ENCODE measurements at regions not wholly inside any gene's neighbourhood (a gene's known extent, or its start where the extent isn't known, plus 50 kb on each side); places are given as distances from the start of the nearest gene placed in this dataset.

DNA sequence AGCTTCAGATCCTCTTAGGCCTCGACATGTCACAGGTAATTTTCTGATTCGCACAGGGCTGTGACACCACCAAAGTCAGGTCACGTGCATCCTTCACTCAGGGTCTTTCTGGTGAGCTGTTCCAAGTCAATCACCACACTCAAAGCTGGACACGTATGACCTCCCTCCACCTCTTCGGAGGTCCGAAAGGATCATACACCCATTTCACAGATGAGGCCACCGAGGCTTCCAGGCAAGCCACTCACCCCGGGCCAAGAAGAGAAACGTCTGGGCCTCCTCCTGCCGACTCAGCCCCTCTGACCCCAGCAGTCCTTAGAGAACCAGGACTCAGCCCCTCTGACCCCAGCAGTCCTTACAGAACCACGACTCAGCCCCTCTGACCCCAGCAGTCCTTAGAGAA, 74.6 kb downstream of the FOXL3 start:
- TF ChIP-seq, protein P1, sequence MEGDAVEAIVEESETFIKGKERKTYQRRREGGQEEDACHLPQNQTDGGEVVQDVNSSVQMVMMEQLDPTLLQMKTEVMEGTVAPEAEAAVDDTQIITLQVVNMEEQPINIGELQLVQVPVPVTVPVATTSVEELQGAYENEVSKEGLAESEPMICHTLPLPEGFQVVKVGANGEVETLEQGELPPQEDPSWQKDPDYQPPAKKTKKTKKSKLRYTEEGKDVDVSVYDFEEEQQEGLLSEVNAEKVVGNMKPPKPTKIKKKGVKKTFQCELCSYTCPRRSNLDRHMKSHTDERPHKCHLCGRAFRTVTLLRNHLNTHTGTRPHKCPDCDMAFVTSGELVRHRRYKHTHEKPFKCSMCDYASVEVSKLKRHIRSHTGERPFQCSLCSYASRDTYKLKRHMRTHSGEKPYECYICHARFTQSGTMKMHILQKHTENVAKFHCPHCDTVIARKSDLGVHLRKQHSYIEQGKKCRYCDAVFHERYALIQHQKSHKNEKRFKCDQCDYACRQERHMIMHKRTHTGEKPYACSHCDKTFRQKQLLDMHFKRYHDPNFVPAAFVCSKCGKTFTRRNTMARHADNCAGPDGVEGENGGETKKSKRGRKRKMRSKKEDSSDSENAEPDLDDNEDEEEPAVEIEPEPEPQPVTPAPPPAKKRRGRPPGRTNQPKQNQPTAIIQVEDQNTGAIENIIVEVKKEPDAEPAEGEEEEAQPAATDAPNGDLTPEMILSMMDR (IDR thresholded peaks at IDR 0.05 in 2 of 3, conservative IDR thresholded peaks at IDR 0.05 in 1 of 3; ENCODE audit: borderline replicate concordance in 1 of 3, insufficient read depth in 1 of 3, low read depth in 2 of 3, low read length in 2 of 3), result no peak
- no peak for TF ChIP-seq POLR2A (IDR thresholded peaks at IDR 0.05; ENCODE audit: borderline replicate concordance, extremely low read depth, insufficient read depth, insufficient read length)
- TF ChIP-seq, protein P2, sequence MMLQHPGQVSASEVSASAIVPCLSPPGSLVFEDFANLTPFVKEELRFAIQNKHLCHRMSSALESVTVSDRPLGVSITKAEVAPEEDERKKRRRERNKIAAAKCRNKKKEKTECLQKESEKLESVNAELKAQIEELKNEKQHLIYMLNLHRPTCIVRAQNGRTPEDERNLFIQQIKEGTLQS (IDR thresholded peaks at IDR 0.05), result no peak
- no peak for TF ChIP-seq ZNF274 (IDR thresholded peaks at IDR 0.05; ENCODE audit: low read depth, low read length)
- no peak for TF ChIP-seq EZH2 (IDR thresholded peaks at IDR 0.05)
- TF ChIP-seq, protein P3, sequence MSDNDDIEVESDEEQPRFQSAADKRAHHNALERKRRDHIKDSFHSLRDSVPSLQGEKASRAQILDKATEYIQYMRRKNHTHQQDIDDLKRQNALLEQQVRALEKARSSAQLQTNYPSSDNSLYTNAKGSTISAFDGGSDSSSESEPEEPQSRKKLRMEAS (IDR thresholded peaks at IDR 0.05), result no peak
- TF ChIP-seq JUND (IDR thresholded peaks at IDR 0.05), result no peak
- TF ChIP-seq, protein P4, sequence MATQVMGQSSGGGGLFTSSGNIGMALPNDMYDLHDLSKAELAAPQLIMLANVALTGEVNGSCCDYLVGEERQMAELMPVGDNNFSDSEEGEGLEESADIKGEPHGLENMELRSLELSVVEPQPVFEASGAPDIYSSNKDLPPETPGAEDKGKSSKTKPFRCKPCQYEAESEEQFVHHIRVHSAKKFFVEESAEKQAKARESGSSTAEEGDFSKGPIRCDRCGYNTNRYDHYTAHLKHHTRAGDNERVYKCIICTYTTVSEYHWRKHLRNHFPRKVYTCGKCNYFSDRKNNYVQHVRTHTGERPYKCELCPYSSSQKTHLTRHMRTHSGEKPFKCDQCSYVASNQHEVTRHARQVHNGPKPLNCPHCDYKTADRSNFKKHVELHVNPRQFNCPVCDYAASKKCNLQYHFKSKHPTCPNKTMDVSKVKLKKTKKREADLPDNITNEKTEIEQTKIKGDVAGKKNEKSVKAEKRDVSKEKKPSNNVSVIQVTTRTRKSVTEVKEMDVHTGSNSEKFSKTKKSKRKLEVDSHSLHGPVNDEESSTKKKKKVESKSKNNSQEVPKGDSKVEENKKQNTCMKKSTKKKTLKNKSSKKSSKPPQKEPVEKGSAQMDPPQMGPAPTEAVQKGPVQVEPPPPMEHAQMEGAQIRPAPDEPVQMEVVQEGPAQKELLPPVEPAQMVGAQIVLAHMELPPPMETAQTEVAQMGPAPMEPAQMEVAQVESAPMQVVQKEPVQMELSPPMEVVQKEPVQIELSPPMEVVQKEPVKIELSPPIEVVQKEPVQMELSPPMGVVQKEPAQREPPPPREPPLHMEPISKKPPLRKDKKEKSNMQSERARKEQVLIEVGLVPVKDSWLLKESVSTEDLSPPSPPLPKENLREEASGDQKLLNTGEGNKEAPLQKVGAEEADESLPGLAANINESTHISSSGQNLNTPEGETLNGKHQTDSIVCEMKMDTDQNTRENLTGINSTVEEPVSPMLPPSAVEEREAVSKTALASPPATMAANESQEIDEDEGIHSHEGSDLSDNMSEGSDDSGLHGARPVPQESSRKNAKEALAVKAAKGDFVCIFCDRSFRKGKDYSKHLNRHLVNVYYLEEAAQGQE (IDR thresholded peaks at IDR 0.05; ENCODE audit: low read depth), result no peak
- no peak for TF ChIP-seq EGR1 (IDR thresholded peaks at IDR 0.05; ENCODE audit: low read depth)
- no peak for TF ChIP-seq SP1 (IDR thresholded peaks at IDR 0.05; ENCODE audit: low read depth)
- no peak for TF ChIP-seq EZH2phosphoT487 (IDR thresholded peaks at IDR 0.05; ENCODE audit: borderline replicate concordance)
- TF ChIP-seq SIN3A (IDR thresholded peaks at IDR 0.05; ENCODE audit: low read depth), result no peak
- no peak for TF ChIP-seq YY1 (IDR thresholded peaks at IDR 0.05; ENCODE audit: extremely low read depth, insufficient replicate concordance, low read depth, low read length)
- no peak for TF ChIP-seq FOSL1 (IDR thresholded peaks at IDR 0.05; ENCODE audit: low read depth)
